NCI-H2107 treated with DMSO at 0.1 percent for 48 hours (cell line): ENCODE measurements at regions not wholly inside any gene's neighbourhood (a gene's known extent, or its start where the extent isn't known, plus 50 kb on each side); places are given as distances from the start of the nearest gene placed in this dataset.
"Not testable (repeated sequence)": the region's sequence is repeated elsewhere in the genome, so short reads cannot be mapped to it uniquely, and the experiment has no call there.

ENCODE experiments used
- DNase-seq: peaks from one replicate; lab custom pipeline; 2025; ENCODE audit not compliant: unreplicated experiment; lab: John Stamatoyannopoulos, UW

GRCh38 chr5:118397236-118397635 is 591.1 kb downstream of the DTWD2 start:
- no peak for DNase-seq

GRCh38 chr5:118392491-118392890 is 595.9 kb downstream of the DTWD2 start:
- no peak for DNase-seq

DNA sequence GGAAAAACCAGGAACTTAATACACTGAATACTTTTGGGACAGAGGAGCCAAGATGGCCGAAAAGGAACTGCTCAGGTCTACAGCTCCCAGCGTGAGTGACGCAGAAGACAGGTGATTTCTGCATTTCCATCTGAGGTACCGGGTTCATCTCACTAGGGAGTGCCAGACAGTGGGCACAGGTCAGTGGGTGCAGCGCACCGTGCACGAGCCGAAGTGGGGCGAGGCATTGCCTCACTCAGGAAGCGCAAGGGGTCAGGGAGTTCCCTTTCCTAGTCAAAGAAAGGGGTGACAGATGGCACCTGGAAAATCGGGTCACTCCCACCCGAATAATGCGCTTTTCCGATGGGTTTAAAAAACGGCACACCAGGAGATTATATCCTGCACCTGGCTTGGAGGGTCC is 605.4 kb downstream of the DTWD2 start:
- DNase-seq: not testable (repeated sequence)

DNA sequence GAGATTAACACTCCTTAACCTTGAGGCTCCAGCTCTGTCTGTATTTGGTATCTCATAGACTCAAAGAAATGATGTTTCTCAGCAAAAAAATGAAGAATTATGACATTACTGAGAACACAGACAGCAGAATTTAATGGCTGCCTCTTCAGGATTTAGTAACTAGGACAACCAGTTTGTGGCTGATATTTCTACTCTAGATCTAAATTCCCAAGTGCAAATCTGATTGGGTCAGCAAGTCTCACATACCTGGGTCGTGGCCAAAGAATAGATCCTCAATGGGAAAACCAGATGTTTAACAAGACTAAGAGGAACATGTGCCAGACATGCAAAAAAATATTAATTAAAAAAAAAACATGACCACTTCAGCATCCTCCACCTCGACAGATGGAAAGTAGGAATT is 608.9 kb downstream of the DTWD2 start:
- DNase-seq: no peak

- DNase-seq: no peak
These were observed 609.4 kb downstream of the DTWD2 start for GRCh38 chr5:118378959-118379358.

DNA sequence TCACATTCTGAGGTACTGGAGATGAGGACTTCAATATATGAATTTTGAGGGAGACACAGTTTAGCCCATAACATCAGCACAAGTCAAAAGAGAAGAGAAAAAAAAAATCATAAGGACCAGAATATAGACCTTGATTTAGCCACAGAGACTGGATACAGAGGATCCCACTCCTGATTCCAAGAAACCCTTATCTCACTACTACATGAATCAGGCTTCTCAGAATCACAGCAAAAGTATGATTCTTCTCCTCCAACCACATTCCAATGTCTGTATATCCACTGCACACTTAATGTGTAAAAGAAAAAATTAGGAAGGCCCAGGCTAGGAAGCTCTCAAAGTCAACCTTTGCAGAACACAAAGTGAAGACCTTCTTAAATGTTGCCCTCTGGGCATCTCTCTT is 610.9 kb downstream of the DTWD2 start:
- DNase-seq: no peak

DNA sequence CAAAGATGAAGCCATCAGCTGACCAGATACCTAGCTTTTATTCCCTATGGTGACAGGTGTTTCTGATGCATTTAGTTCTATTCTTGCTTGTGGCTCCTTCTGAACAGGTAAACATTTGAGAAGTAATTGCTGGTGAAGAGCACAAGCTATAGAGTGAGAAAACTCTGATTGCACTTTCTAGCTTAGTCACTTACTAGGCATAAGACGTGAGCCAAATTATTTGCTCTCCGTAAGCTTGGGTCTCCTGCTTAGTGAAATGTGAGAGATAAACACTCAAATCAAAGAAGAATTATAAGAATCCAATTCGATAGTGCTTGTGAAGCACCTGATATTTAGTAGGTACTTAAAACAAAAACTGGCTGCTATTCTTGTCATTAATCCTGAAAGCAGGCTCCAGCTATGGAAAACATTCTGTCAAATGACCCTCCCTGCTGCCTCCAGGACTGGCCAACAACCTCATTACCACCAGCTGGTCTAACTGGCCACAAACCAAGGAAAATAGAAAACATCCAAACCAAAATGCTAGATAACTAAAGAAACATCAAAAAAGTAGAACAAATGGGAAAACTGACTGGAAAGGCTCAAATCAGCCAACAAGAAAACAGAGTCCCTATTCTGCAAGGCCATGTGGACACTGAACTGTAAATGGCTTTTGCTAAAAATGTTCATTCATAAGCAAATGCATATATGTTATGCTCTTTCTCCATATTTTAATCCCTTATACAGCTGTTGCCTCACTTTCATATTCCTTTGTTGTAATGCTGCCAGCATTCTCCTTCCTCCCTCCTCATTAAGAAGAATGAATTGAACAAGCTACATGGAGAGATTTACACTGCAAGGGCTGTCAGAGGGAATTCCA is 616.1 kb downstream of the DTWD2 start:
- DNase-seq: no peak

DNA sequence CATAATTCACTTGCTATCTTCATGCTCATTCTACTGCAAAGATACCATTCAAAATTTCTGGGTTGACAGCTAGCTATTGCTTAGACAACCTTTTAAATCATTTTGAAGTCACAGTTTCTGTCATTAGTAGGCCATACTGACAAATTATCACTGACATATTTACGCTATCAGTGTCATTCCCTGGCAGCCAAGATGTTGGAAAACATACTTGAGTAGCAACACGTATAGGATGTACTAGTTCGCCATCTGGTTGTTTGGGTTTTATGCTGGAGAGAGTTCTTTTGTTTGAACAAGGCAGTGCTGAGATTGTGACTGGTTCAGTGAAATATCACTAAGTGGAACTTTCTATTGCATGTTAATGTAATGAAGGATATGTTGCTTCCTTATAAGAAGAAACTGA is 621.9 kb downstream of the DTWD2 start:
- DNase-seq: no peak

GRCh38 chr5:118365718-118366117 is 622.6 kb downstream of the DTWD2 start:
- DNase-seq: no peak

- no peak for DNase-seq
These were observed 633.5 kb downstream of the DTWD2 start for GRCh38 chr5:118354797-118355196.

GRCh38 chr5:118353970-118354369 is 634.4 kb downstream of the DTWD2 start:
- DNase-seq: no peak

- DNase-seq: no peak
These were observed 651.9 kb downstream of the DTWD2 start for GRCh38 chr5:118336468-118336867.

- DNase-seq: no peak
These were observed 661.0 kb downstream of the DTWD2 start for GRCh38 chr5:118327389-118327788.

DNA sequence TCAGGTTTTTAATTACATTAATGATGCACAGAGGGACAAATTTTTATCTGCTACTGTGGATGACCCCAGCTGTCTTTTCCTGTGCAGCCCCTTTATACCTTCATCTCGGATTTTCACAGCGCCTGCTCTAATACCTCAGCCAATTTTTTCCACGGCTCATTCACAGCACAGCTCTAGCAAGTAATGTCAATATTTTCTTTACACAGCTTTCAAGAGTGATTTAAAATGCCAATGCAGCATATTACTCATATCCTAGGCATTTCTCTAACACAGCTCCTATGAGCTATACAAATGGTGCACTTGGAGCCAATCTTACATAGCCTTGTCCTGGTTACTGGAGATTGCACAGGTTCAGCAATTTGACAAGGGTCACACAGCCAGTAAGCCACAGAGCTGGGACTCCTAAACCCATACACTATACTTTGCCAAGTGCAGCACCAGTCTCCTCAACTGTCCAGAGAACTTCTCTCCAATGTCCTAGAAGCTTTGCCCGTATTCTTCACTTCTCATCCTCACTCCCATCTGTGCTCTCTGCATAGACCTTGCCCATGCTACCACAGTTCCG is 661.8 kb downstream of the DTWD2 start:
- no peak for DNase-seq

DNA sequence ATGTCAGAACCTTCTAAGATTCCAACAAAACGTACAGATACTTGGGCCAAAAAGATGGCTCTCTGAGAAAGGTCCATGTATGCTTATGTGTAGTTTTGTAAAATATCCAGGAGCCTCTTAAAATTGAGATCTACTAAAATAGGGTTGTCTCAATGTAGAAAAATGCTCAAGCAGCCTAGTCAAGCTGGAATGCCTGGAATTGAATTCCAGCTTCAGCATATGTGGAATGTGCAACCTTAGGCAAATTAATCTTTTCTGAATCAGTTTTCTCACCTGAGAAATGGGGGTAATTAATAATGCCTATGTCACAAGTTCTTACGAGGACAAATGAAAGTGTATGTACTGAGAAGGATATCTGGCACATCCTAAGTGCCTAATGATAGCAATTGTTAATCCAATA is 662.4 kb downstream of the DTWD2 start:
- DNase-seq: no peak

GRCh38 chr5:118323723-118324122 is 664.6 kb downstream of the DTWD2 start:
- DNase-seq: not testable (repeated sequence)

- no peak for DNase-seq
These were observed 667.3 kb downstream of the DTWD2 start for GRCh38 chr5:118321081-118321480.

GRCh38 chr5:118320121-118320520 is 668.2 kb downstream of the DTWD2 start:
- DNase-seq: no peak

- DNase-seq: no peak
These were observed 673.4 kb downstream of the DTWD2 start for GRCh38 chr5:118314931-118315330.

DNA sequence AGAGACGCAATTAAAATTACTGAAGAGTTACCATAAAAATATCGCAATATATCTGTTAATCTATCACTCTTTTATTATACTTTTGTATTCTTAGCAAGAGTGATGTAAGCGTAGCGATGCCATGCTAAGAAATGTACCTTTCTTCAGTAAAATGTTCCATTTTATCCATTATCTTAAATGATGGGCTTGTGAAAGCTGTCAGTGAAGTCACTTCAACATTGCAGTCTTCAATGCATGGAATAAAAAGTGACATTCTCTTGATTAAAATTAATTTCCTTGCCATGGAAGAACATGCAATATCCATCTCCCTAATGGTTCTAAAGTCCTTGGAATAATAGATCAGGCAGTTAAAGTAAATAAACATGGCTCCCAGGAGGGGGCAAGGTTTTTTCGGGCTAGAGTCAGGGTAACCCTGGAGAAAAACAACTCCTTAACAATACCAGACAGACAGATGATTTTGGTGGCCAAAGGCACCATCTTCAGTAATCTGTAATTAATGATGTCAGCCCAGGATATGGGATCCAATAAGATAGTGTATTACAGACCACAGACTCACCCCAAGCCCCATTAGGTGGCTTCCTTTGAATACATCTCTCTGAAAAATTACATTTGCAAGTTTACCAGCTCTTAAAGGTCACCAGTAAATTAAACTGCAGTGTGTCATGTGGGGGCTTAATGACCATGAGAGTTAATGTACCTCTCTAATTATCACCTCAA is 677.1 kb downstream of the DTWD2 start:
- no peak for DNase-seq

DNA sequence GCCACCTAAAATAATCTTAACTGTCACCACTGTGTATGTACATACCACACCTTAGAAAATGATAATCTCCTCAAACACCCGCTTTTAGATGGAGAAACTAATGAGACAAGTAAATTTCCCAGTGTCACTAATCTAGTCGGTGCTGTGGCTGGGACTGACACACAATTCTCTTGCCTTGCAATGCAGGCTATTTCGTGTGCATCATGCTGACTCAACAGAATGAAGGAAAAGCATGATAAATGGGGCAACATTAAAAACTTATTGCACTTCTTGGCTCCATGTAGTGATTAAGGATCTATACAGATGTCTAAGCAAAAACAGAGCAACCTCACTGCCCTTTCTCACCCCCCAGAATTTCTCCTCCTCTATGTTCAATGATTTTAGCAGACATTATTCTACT is 677.9 kb downstream of the DTWD2 start:
- no peak for DNase-seq

DNA sequence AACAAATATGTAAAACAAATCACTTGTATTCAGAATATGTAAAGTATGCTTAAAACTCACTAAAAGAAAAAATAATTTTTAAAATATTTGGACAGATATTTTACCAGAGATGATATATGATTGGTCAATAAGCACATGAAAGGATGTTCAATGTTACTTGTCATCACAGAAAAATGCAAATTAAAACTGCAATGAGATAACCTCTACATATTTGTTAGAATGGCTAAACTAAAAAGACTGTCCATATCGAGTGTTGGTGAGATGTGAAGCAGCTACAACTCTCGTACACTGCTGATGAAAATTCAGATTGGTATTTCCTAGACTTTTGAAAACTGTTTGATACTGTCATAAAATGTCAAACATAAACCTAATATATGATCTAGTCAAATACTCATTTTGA is 685.1 kb downstream of the DTWD2 start:
- DNase-seq: no peak
